ENCODE measurements at regions not wholly inside any gene's neighbourhood (a gene's known extent, or its start where the extent isn't known, plus 50 kb on each side); places are given as distances from the start of the nearest gene placed in this dataset.

DNA sequence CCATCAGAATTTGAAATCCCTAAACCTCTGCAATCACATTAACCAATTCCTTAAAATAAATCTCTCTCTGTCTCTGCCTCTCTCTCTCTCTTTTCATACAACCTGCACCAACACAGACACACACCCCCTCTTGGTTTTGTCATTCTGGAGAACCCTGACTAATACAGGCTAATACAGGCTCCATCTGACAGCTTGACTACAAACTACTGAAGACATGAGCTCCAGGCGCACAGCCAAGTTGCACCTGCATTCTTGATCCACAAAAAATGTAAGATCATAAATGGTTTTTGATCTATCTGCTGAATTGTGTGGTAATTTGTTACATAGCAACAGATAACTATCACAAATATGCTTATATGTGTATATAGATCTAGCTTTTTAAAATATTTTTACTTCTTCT is 2414.2 kb downstream of the PCDH7 start:
- DNase-seq = no peak

DNA sequence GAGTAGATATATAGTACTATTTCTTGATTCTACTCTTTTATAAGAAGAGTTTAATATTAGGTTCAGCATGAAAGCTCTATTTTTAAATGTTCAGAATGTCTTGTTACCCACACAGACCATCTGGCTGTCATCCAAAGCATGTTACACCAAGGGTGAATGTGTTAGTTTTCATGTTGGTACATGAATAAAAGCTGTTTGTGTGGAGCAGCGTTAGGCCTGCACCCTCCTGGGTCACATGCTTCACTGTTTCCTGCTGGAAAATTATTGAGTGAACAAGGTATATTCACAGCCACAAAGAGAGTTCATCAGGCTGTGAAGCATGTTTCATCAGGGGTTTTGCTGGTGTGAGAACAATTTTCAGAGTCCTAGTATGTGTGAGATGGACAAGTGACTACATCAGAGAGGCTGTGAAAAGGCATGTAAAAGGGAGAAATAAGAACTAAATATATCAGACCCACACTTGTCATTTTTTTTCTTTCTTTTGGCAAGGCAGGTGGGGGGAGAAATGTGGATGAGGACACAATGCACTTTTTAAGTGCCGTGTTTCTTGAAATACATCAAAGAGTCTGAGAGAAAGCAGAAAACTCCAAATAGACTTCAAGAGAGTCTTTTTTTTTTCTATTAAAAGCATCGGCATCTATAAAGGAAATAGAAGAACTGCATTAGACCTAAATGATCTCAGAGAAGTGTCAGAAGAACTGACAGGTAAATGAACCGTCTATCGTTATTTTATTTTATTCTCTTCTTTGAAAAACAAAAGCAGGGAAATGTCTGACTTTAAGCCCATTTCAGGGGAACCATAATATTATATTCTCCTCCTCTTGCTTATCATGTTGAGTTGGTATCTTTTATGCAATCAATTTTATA is 2429.7 kb downstream of the PCDH7 start:
- no peak for DNase-seq

DNA sequence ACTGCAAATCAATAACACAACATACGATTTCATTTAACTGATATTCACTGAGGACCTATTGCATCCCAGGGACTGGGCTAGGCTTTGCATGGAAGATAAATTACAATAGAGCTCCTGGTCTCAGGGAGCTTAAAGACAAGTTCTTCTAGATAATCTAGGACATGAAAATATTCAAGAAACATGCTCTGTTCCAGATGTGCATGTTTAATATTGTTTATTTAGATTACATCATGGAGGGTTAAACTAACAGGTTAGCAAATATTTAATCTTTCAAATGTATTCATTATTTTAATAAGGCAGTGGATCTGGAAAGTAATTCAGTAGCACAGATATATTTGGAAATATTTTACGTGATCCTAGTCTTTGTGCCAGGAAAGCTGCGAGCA is 2430.3 kb downstream of the PCDH7 start:
- DNase-seq = no peak

DNA sequence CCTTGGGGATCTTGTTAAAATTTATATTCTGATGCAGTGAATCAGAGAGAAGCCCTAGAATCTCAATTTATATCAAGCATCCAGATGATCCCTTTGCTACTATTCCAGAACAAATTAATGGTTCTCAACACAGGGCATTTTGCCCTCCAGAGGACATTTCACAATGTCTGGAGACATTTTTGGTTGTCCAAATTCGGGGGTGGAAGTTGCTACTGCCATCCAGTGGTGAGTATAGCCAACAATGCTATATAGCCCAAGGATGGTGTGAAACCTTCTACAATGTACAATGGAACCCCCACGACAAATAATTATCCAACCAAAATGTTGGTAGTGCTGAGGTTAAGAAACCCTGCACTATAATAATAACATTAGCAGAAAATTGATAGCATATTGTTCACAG is 2440.0 kb downstream of the PCDH7 start:
- DNase-seq = no peak

- no peak for DNase-seq
Measured at GRCh38 chr4:33161202-33161601, 2441.0 kb downstream of the PCDH7 start.

DNA sequence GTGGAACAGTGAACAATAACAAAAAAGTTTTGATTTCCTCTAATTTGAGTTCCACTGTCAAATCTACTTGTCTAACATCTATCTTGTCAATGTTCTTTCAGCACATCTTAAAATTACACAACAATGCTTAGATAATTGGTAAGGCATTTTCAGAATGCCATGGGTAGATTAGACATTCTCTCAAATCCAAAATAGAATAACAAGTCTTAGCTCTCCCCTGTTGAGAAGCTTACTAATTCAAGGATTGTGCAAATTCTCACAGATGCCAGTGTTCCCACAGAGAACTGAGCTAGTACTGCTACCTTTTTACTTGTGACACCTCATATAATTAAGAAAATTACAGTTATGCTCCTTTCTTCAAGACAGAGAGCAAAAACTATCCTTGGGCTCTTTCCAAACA is 2442.0 kb downstream of the PCDH7 start:
- DNase-seq = no peak

DNA sequence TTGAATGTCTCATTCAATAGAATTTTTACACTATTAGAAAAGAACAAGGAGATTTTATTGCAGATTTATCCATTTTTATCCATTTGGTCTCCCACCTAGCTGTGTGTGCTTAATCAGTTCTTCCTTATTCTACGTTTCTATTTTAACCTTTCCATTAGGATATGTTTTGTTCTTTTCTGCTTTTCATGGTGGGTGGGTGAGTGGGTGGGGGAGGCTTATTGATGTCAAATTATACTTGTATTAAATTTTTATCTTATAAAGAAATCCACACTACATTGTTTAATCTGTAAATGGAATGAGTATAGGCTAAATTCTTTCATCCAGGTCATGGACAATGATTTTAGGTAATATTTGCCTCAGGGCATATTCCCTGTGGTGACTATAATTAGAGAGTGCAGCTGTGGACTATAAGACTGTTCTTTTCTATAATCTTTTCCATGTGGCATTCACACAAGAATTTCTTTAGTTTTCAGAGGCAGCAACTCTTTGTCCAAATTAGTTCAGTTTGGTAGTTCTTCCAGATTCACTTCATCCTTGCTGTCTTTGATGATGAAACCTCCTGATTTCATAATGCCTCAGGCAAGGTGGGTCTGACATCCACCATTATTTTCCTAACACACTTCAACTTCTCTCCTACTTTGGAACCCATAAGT is 2451.8 kb downstream of the PCDH7 start:
- DNase-seq = no peak

GRCh38 chr4:33176566-33176965 is 2456.4 kb downstream of the PCDH7 start:
- DNase-seq = no peak

- DNase-seq = no peak
Measured at GRCh38 chr4:33184657-33185290, 2464.6 kb downstream of the PCDH7 start.

- DNase-seq = no peak
Measured at GRCh38 chr4:33187035-33187434, 2466.9 kb downstream of the PCDH7 start.

GRCh38 chr4:33188733-33189132 is 2468.6 kb downstream of the PCDH7 start:
- DNase-seq = no peak

- no peak for DNase-seq
Measured at GRCh38 chr4:33189169-33189568, 2469.0 kb downstream of the PCDH7 start.

GRCh38 chr4:33193109-33193508 is 2472.9 kb downstream of the PCDH7 start:
- DNase-seq = no peak

GRCh38 chr4:33200377-33200776 is 2480.2 kb downstream of the PCDH7 start:
- DNase-seq = no peak

DNA sequence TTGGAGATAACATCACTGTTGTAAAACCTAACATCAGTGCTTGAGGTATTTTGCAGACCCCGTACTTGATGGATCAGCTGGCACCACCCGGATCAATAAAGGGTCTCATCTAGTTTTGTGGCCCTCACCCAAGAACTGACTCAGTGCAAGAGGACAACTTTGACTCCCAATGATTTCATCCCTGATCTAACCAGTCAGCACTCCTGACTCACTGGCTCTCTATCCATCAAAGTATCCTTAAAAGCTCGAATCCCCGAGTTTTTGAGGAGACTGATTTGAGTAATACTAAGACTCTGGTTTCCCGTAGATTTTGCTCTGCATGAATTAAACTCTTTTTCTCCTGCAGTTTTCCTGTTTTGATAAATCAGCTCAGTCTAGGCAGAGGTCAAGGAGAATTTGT is 2498.1 kb downstream of the PCDH7 start:
- DNase-seq = no peak

- no peak for DNase-seq
Measured at GRCh38 chr4:33226133-33226532, 2506.0 kb downstream of the PCDH7 start.

- no peak for DNase-seq
Measured at GRCh38 chr4:33226783-33227182, 2506.6 kb downstream of the PCDH7 start.

GRCh38 chr4:33255094-33255493 is 2534.9 kb downstream of the PCDH7 start:
- no peak for DNase-seq

DNA sequence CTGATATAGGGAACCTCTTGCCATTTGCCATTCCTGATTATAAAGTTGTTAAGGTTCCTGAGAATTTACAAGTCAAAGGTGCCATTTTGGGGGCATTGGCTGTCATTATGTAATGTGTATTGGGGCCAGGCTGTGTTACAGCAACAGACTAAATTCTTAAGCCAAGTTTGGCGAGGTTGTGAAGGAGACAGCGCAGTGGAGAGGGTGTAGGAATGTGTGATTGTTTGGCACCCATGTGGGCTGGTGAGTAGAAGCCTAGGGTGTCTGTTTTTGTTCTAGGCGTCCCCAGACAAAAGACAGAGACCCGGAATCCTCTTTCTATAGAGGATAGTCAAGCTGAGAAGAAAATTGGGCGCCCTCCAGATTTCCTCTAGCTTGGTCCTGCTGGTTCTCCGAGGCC is 2535.3 kb downstream of the PCDH7 start:
- no peak for DNase-seq

DNA sequence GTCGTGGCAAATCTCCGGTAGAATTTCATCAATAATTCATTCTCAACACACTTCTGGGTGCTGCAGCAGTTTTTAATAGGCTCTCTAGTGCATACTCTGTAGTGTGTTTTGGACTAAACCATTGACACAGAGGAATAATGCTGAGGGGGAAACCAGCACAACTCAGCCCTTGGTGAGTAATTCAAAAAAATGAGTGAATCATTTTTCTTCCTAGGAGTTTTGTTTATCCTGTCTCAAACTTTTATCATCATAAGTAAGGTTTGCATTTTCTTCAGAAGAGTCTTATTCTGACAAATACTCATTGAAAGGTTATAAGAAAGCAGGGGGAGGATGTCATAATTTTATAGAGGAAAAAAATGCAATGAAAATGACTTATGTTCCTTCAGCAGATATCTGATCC is 2542.7 kb downstream of the PCDH7 start:
- DNase-seq = no peak

- DNase-seq = no peak
Measured at GRCh38 chr4:33268776-33269175, 2548.6 kb downstream of the PCDH7 start.

DNA sequence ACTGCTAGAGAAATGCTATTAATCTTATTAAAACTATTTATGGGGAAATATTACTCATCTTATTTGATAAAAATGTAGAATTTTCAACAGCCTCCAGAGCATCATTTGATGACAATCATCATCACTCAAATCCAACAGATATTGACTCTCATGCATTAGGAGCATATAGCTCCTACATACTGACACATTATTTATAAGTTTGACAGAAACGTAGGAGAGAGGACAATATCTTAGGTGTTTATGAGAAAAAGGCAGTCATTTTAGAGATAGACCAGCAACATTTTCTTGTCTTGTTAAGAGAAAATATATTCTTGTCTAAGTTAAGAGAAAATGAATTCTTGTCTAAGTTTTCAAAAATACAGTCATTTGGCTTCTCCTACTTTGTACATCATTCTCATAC is 2550.2 kb downstream of the PCDH7 start:
- DNase-seq = no peak

DNA sequence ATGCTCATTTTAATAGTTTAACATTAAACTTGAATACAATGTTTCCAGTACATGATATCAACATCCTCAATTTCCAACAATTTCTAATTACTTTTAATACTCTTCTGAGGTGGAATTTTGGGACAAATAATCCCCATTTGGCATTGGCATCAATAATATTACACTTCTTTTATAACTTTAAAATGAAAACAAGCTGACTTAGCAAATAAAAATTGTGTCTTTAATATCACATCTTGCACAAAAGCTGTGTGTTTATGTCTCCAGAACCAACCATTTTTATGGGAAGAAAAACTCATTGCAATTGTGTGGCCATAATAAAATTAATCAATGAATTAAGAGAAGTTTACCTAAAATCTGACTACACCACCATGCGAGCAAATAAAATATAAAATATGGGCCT is 2552.6 kb downstream of the PCDH7 start:
- DNase-seq = no peak

GRCh38 chr4:33283818-33284217 is 2563.6 kb downstream of the PCDH7 start:
- DNase-seq = no peak

All from NCI-H2029 treated with DMSO at 0.1 percent for 48 hours (cell line).